ENCODE measurements at regions not wholly inside any gene's neighbourhood (a gene's known extent, or its start where the extent isn't known, plus 50 kb on each side); places are given as distances from the start of the nearest gene placed in this dataset.
A peak's percentile ranks its signal among the peaks of the same experiment; 100 is the strongest.

DNA sequence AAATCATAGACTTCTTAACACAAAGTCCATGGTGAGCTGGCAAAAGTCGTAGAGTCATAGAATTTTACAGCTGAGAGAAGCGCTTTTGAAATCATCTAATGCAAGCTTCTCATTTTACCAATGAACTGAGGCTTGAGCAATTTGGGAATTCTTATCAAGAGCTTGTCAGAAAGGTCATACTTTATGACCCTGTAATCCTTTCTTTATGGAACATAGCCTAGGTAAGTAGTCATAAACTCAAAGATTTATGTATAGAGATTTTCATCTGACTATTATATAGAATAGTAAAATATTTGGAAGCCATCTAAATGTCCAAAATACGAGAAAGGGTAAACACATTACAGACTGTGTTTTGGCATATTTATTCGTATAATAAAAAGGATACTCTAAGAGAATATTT lies 563.5 kb downstream of the PCDH7 start:
- DNase-seq: no peak
- ATAC-seq: no peak
- intact Hi-C loops (cut with micrococcal nuclease): no loop called here

DNA sequence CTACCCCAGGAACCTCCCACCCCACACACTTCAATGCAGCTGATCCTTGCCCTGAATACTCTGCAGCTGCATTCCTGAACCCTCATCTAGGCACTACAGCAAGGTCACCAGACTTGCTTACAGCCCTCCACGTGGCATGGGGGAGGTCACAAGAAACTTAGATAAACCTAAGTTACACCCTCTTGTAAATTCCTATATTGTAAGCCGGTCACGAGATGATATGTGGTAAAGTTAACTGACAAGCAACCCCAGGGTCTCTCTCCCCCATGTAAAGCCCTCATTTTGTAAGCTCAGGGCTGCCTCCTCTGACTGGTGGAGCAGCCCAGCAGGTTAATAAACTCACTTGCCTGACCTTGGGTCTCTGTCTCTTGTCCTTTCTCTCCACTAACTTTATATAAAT lies 570.7 kb downstream of the PCDH7 start:
- ATAC-seq: no peak
- intact Hi-C loops (cut with micrococcal nuclease): no loop called here
- no peak for DNase-seq

DNA sequence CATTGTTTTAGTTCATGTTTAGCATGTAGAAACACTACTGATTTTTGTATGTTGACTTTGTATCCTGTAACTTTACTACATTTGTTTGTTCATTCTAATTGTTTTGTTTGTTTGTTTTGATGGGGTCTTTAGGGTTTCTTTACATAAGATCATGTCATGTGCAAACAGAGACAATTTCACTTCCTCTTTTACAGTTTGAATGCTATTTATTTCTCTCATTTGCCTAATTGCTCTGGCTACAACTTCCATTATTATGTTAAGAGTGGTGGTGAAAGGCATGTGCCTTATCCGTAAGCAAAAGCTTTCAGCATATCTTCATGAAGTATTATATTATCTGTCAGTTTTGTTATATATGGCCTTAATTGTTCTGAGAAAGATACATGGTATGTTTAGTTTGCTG lies 571.1 kb downstream of the PCDH7 start:
- intact Hi-C loops (cut with micrococcal nuclease): no loop called here
- no peak for ATAC-seq
- DNase-seq: no peak

DNA sequence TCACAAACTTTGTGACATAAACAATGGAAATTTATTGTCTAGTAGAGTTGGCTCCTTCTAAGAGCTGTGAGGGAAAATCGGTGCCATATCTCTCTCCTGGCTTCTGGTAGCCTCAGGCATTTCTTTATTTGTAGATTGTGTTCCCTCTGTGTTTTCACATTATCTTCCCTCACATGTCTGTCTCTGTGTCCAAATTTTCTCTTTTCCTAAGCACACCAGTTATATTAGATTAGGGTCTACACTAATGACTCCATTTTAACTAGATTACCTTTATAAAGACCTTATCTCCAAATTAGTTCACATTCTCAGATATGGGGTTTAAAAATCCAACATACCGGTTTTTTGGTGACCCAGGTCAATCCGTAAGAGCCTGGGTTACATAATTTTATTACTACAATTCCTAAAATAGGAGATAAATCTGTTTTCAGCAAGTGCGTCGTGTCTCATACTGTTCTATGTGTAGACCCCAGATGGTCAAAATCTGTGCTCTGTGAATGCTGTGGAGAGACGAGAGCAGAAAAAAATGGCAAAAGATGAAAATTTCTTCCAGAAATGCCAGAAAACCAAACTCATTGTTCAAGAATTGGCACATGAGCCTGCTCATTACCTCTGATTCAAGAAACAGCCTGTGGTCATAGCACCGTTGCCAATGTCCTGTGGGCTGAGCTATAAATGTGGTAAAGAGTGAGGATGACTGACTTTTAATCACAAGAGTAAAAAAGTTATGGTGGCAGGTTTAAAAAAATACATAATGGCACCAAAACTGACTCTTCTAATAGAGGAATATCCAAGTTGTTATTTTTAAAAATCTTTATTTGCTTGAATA lies 574.7 kb downstream of the PCDH7 start:
- ATAC-seq (no peak), DNase-seq (no peak)
- intact Hi-C loops (cut with micrococcal nuclease): no loop called here

DNA sequence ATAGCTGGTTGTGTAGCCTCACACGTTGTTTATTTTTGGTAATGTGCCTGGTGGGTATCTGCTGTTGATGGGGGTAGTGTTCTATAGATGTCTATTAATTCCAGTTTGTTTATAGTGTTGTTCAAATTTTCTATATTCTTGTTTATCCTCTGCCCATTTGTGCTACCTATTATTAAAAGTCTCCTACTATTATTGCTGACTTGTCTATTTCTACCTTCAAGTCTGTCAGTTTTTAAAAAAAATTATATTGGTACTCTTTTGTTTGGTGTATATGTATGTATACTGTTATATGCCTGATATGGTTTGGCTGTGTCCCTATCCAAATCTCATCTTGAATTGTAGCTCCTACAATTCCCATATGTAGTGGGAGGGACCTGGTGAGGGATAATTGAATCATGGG lies 578.6 kb downstream of the PCDH7 start:
- DNase-seq (no peak), ATAC-seq (no peak)
- intact Hi-C loops (cut with micrococcal nuclease): no loop called here

DNA sequence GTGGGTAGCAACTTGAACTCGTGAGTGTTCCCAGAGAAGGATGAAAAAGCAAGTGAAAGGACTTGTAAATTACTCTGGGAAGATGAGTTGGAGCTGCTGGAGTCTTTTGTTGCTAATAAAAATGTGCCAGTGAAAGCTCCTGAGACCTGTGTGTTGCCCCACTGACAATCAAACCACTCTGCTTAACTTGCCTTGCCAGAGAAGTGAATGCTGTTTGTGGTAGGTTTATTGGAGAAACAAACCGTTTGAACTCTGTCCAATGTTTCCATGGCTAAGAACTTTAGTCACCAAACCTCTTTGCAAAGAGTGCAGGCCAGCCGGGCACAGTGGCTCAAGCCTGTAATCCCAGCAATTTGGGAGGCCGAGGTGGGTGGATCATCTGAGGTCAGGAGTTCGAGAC lies 586.9 kb downstream of the PCDH7 start:
- DNase-seq (no peak), ATAC-seq (no peak)
- intact Hi-C loops (cut with micrococcal nuclease): no loop called here

DNA sequence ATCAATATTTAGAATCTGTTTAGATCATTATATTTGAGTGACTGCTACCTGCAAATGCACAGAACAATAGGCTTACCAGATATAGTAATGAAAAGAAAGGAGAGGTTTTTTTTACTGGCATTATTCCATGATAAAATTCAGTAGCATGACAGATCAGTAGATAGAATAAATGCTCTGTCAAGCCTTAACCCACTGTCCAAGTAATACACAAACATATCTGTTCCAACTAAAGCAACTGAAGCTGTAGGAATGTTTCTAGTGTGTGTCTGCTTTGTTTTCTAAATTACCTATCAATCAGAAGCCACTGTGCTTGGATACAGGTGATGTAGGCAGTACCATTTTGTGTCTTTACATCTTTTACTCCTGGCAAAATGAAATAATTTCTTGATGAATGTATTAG lies 604.6 kb downstream of the PCDH7 start:
- DNase-seq (no peak), ATAC-seq (no peak)
- intact Hi-C loops (cut with micrococcal nuclease): no loop called here

DNA sequence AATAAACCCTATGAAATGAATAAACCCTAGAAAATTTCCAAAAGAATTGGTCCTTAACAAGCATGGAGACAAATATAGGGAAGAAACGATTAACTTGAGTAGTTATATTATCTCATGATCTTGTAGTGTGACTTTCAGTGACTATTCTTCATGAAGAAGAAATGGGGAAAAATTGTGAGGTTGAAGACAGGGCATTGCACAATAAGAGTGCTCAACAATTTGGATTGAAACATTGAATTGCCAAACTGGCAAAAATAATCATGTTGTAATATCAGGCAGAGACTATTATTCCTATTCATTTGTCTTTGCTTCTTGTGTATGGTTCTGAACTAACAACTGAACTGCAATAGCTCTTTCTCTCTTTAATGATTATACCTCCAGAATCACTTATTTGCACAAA lies 605.1 kb downstream of the PCDH7 start:
- intact Hi-C loops (cut with micrococcal nuclease): no loop called here
- ATAC-seq (no peak), DNase-seq (no peak)

DNA sequence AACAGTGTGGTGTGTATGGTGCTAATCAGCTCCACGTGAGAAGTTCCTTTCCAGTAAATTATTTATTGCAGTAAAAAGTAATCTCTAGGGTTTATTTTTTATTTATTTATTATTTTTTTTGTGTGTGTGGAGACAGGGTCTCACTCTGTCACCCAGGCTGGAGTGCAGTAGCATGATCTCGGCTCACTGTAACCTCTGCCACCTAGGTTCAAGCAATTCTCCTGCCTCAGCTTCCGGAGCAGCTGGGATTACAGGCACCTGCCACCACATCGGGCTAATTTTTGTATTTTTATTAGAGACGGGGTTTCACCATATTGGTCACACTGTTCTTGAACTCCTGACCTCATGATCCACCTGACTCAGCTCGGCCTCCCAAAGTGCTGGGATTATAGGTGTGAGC lies 606.9 kb downstream of the PCDH7 start:
- DNase-seq (no peak), ATAC-seq (no peak)
- intact Hi-C loops (cut with micrococcal nuclease): no loop called here

DNA sequence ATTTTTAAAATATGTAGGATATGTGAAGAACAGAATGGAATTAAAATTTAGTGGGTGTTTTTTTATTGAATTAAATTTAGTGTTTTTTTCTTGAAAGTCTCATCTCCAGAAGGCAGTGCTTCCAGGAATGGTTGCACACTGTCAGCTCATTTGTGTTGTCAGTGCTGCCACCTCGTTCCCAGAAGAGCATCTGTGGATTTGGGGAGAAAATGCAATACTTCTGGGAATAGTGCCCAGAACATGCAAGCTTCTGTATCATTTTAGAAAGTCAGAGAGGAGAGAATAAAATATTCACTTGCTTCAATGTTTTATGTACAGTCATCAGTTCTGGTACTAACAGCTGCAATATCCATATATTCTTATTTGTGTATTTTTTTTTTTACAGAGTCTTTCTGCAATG lies 608.8 kb downstream of the PCDH7 start:
- no peak for ATAC-seq
- intact Hi-C loops (cut with micrococcal nuclease): no loop called here
- DNase-seq: no peak

DNA sequence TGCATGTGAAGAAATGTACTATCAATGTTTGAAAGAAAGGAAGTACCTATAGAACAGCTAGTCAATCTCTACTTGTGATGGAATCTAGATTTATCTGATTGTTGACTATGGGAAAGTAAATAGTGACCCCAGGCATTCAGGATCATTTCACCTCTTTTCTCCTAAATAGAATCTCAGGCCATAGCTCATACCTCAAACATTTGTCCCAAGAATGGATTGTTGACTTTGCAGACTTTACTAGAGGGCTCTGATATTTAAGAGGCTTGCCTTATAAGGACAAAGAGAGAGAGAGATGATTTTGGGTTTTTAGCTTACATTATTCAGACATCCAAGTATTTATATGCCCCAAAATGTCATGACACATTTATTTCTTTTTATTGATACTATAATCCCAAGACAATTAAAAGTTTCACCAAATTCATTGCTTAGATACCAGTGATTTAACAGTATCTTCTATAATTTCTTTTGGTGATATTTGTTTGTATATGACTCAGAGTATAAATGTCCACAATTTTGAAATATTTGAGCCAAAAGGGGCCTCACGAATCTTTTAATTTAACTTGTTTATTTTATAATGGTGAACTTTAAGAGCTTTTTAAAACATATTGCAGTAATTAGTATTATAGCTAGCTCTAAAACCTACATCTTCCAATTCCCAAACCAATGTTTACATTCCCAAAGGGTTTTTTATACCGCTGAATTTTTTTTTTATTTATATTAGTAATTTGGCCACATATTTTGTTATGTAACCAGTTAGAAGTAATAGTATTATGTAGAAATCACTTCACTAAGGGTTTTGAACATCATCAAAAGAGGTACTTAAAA lies 614.1 kb downstream of the PCDH7 start:
- intact Hi-C loops (cut with micrococcal nuclease): no loop called here
- DNase-seq (no peak), ATAC-seq (no peak)

DNA sequence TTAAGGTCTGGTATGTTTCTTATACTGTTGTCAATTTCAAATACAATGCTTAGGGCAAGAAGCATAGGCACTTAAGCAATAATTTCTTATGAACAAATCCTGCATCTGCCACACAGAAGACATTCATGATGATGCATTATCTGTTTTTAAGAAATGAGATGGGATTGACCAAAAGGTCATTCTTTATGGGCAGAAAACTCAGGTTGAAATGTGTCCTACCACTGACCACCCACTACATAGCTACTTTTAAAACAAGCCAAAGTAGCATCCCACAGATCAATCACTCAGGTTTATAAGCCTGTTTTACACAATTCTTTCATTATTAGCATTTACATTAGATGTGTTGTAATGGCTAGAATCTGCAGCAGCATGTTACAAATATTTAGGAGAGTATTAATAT lies 617.8 kb downstream of the PCDH7 start:
- ATAC-seq (no peak), DNase-seq (no peak)
- intact Hi-C loops (cut with micrococcal nuclease): no loop called here

DNA sequence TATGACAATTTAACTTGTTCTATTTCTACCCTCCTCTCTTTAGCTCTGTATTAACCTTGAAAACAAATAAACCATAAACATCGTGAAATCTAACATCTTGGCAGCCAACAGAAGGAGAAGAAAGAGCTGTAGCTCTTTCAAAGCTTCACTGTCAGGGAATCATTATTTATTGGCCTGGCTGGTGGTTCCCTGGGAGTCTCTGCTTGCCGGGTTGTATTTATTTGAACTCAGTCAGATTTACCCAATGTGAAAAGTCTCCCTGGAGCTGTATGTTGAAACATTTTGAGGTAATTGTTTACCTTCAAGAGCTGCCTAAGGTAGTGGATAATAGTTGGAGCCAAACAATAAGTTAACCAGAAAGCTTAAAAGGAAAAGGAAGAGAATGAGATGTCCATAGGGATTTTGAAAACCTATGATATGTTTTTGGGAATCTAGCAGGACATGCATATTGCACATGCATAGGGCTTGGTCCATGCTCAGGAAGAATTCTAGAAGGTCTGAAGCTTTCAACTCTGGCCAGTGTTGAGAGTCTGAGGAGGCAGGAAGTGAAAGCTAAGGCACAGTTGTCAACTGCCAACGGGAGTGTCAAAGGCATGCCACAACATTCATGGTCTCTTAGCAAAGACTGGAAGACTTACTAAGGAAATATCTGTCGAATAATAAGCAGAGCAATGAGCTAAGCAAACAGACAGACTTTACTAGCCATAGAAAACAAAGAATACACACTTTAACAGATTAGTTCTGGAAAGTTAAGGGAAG lies 621.6 kb downstream of the PCDH7 start:
- no peak for DNase-seq
- no peak for ATAC-seq
- intact Hi-C loops (cut with micrococcal nuclease): no loop called here

DNA sequence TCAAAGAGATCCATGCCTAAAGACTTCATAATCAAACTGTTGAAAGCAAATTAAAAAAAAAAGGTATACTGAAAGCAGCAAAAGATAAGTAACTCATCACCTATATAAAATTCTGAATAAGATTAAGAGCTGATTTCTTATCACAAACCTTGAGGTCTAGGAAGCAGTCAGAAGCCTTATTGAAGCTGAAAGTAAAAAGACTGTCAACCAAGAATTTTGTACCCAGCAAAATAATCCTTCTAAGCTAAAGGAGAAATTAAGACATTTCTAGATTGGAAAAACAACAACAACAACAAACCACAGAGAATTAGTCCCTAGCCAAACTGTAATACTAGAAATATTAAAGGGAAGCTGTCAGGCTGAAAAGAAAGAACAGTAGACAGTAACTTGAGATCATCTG lies 622.9 kb downstream of the PCDH7 start:
- intact Hi-C loops (cut with micrococcal nuclease): no loop called here
- ATAC-seq: no peak
- DNase-seq: no peak

DNA sequence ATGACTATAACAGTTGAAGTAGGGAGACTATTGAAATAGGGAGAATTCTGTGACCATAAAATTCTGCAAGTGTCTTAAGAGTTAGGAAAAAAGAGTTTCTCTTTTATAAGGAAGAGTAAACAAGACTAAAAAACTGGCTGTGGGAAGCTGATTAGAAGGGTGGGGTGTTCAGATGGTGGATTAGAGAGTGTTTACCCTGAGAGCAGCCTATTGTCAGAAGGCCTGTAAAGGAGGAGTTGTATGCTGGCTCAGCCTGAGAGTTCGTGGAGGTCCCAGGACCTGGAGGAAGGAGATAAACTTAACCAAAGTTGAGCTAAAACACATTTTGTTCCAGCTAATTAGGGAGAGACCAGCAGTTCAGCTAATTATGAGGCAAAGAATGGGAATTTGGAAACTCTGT lies 629.7 kb downstream of the PCDH7 start:
- peak; percentile 55 for ATAC-seq
- intact Hi-C loops (cut with micrococcal nuclease): no loop called here
- no peak for DNase-seq

DNA sequence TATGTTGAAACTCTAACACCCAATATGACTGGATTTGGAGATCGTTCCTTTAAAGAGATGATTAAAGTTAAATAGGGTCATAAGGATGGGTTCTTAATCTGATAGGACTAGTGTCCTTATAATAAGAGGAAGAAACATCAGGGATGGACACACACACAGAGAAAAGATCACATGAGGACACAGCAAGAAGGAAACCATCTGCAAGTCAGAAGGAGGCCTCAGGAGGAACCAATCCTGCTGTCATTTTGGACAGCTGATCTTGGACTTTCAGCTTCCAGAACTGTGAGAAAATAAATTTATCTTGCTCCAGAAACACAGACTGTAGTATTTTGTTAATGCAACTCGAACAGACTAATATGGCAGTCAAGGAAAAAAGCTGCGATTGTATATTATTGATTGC lies 631.5 kb downstream of the PCDH7 start:
- ATAC-seq: peak; percentile 46

DNA sequence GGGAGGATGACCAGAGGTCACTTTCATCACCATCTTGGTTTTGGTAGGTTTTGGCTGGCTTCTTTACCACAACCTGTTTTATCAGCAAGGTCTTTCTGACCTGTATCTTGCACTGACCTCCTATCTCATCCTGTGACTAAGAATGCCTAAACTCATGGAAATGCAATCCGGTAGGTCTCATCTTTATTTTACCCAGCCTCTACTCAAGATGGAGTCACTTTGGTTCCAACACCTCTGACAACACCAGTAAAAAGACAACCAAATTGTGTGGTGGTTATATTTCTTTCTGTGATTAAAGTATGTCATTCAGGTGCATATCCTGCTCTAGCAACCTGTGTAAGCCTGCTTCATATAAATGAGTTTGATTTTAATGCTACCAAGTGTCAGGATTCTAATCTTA lies 636.7 kb downstream of the PCDH7 start:
- ATAC-seq (no peak), DNase-seq (no peak)
- intact Hi-C loops (cut with micrococcal nuclease): no loop called here

More for the DNA sequence above, 631.5 kb downstream of the PCDH7 start:
- intact Hi-C loops (cut with micrococcal nuclease): no loop called here
- no peak for DNase-seq

DNA sequence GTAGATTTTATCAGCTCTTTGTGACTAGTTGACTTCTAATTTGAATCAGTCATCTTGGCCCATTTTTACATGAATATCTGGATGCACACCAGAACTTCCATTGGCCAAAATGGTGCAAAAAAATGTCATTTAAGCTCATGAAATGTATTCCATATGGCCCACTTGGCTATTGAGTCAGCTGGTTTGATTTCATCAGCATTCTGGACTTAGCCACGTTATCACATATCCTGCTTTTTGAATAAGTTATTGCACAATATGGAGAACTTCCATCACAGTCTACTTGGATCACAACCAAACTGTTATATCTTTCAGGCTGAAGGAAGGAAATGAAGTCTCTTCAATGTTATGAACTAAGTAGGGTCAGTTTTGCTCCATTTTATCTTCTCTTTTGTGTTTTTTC lies 640.6 kb downstream of the PCDH7 start:
- peak; percentile 93 for ATAC-seq
- intact Hi-C loops (cut with micrococcal nuclease): no loop called here
- DNase-seq: no peak

DNA sequence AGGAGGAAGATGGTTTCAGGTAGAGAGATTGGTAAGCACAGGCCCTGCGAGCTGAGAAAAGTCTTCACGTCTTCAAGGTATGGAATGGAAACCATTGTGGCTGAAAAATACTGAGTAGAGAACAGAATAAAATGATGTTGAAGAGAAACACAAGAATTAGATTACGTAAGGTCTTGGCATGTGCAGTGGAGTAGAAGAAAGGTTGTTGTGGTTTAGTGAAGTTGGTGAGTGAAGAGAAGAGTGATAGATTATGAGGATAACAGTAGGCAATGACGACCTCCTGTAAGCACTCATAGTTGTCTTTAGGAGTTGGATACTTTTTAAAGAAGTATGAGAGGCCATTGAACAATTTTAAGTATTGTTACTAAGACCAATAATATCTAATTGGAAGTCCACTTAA lies 642.6 kb downstream of the PCDH7 start:
- intact Hi-C loops (cut with micrococcal nuclease): no loop called here

DNA sequence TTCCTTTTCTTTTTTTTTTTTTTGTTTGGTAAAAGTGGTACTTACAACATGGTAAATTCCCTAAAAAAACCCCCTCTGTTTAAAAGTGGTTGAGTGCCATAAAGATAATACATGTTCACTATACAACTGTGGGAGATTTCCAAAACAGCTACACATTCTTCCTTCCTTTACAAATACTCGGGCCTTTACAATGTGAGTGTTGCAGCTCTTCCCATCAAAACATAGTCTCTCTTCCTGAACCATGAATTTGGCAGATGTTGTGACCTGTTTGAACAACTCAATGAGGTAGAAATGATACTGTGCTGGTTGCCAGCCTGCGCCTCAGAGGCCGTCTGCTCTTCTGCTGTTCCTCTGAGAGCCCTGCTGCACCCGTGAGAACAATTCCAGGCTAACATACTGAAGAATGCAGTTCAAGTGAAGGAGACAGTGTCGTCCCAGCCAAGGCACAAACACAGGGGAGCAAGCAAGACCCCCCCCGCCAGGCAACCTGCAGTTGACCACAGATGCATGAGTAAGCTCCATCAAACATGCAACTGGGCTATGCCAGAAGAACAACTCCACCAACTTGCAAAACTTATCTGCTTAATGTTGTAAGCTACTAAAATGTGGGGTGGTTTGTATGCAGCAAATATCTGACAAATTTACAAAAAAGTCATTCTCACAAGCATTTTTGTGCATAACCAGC lies 645.0 kb downstream of the PCDH7 start:
- ATAC-seq (no peak), DNase-seq (no peak)
- intact Hi-C loops (cut with micrococcal nuclease): no loop called here

More for the DNA sequence above, 642.6 kb downstream of the PCDH7 start:
- DNase-seq (no peak), ATAC-seq (no peak)

All from left ventricle myocardium superior (tissue), 1 donor.